ENCODE measurements at regions not wholly inside any gene's neighbourhood (a gene's known extent, or its start where the extent isn't known, plus 50 kb on each side); places are given as distances from the start of the nearest gene placed in this dataset.
"Not testable (repeated sequence)": the region's sequence is repeated elsewhere in the genome, so short reads cannot be mapped to it uniquely, and the experiment has no call there.

GRCh38 chr3:98644168-98644567 is 50.8 kb upstream of the CPOX start:
- no peak for DNase-seq

GRCh38 chr3:98645039-98645438 is 51.6 kb upstream of the CPOX start:
- no peak for DNase-seq

GRCh38 chr3:98646680-98647079 is 53.3 kb upstream of the CPOX start:
- no peak for DNase-seq

GRCh38 chr3:98647197-98647596 is 53.8 kb upstream of the CPOX start:
- no peak for DNase-seq

- no peak for DNase-seq
These were observed 57.8 kb upstream of the CPOX start for GRCh38 chr3:98650971-98651779.

- DNase-seq: no peak
These were observed 58.3 kb upstream of the CPOX start for GRCh38 chr3:98651780-98652077.

GRCh38 chr3:98655666-98656065 is 62.3 kb upstream of the CPOX start:
- DNase-seq: no peak

- DNase-seq: peak in 1 of 2 experiments; percentile 2
These were observed 64.0 kb upstream of the CPOX start for GRCh38 chr3:98657457-98657856.

GRCh38 chr3:98662699-98663098 is 69.3 kb upstream of the CPOX start:
- no peak for DNase-seq

GRCh38 chr3:98670020-98670419 is 76.6 kb upstream of the CPOX start:
- no peak for DNase-seq

- no peak for DNase-seq
These were observed 83.2 kb upstream of the ST3GAL6 start for GRCh38 chr3:98679986-98680385.

- DNase-seq: no peak
These were observed 82.4 kb upstream of the ST3GAL6 start for GRCh38 chr3:98680723-98681122.

- DNase-seq: no peak
These were observed 81.7 kb upstream of the ST3GAL6 start for GRCh38 chr3:98681486-98681885.

- DNase-seq: not testable (repeated sequence)
These were observed 80.7 kb upstream of the ST3GAL6 start for GRCh38 chr3:98682391-98682790.

GRCh38 chr3:98688363-98688762 is 74.8 kb upstream of the ST3GAL6 start:
- DNase-seq: no peak

- DNase-seq: no peak
These were observed 72.3 kb upstream of the ST3GAL6 start for GRCh38 chr3:98690876-98691275.

GRCh38 chr3:98691897-98692296 is 71.2 kb upstream of the ST3GAL6 start:
- DNase-seq: no peak

- no peak for DNase-seq
These were observed 70.2 kb upstream of the ST3GAL6 start for GRCh38 chr3:98692787-98693473.

- DNase-seq: no peak
These were observed 67.3 kb upstream of the ST3GAL6 start for GRCh38 chr3:98695796-98696195.

GRCh38 chr3:98696296-98696695 is 66.8 kb upstream of the ST3GAL6 start:
- not testable (repeated sequence) for DNase-seq

GRCh38 chr3:98697225-98697624 is 65.9 kb upstream of the ST3GAL6 start:
- DNase-seq: no peak

- DNase-seq: no peak
These were observed 64.0 kb upstream of the ST3GAL6 start for GRCh38 chr3:98699132-98699531.

- no peak for DNase-seq
These were observed 62.0 kb upstream of the ST3GAL6 start for GRCh38 chr3:98701071-98701675.

GRCh38 chr3:98702166-98702565 is 61.0 kb upstream of the ST3GAL6 start:
- DNase-seq: no peak
